Skeletal muscle satellite cell (primary cell): ENCODE measurements at regions not wholly inside any gene's neighbourhood (a gene's known extent, or its start where the extent isn't known, plus 50 kb on each side); places are given as distances from the start of the nearest gene placed in this dataset.
"Not testable (repeated sequence)": the region's sequence is repeated elsewhere in the genome, so short reads cannot be mapped to it uniquely, and the experiment has no call there.

Source experiments
- H3K27me3 ChIP-seq: 2 replicates; pipeline ENCODE4 v1.7.0; 2013; ENCODE audit warnings: low read length; ENCODE audit not compliant: control insufficient read depth, insufficient read depth
- H3K36me3 ChIP-seq: 2 replicates; pipeline ENCODE4 v1.7.0; 2013; ENCODE audit warnings: mild to moderate bottlenecking, control low read depth, low read length; ENCODE audit not compliant: insufficient read depth
- H3K4me1 ChIP-seq: 2 replicates; pipeline ENCODE4 v1.7.0; 2013; ENCODE audit warnings: low read length; ENCODE audit not compliant: control insufficient read depth, insufficient read depth
- H3K4me2 ChIP-seq: 2 replicates; pipeline ENCODE4 v1.7.0; 2013; ENCODE audit warnings: mild to moderate bottlenecking, low read length
- H3K4me3 ChIP-seq: 2 replicates; pipeline ENCODE4 v1.7.0; 2013; ENCODE audit warnings: low read length
- H3K9ac ChIP-seq: 2 replicates; pipeline ENCODE4 v1.7.0; 2013; ENCODE audit warnings: mild to moderate bottlenecking, low read depth, low read length, moderate library complexity
- H3K9me3 ChIP-seq: replicated peaks from 2 replicates; pipeline ENCODE4 v1.7.0; 2013; ENCODE audit warnings: mild to moderate bottlenecking, control low read depth, low read length

- Histone ChIP-seq H3K4me2 (no peak overlapping the region), H3K9me3 (no peaks in the 10 kb centered on the region), H3K4me3 (no peak overlapping the region), H3K4me1 (no peaks in the 10 kb centered on the region), H3K36me3 (no peaks in the 10 kb centered on the region), H3K9ac (no peak overlapping the region), H3K27me3 (no peaks in the 10 kb centered on the region)
These were observed 634.5 kb downstream of the QKI start for GRCh38 chr6:164048840-164049516.

DNA sequence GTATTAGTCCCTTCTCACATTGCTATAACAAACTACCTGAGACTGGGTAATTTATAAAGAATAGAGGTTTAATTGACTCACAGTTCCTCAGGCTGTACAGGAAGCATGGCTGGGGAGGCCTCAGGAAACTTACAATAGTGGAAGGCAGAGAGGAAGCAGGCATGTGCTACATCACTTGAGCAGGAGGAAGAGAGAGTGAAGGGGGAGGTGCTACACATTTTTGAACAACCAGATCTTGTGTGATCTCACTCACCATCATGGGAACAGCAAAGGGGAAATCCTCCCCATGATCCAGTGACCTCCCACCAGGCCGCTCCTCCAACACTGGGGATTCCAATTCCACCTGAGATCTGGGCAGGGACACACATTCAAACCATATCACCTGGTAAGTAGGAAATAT is 630.6 kb downstream of the QKI start:
- H3K9me3 ChIP-seq = no peaks in the 10 kb centered on the region
- H3K4me3 ChIP-seq = no peak overlapping the region
- no peak overlapping the region for H3K4me2 ChIP-seq
- H3K36me3 ChIP-seq = no peaks in the 10 kb centered on the region
- H3K4me1 ChIP-seq = no peaks in the 10 kb centered on the region
- no peaks in the 10 kb centered on the region for H3K27me3 ChIP-seq
- no peak overlapping the region for H3K9ac ChIP-seq

- not testable (repeated sequence) for H3K9ac ChIP-seq, H3K4me3 ChIP-seq, H3K27me3 ChIP-seq
These were observed 629.1 kb downstream of the QKI start for GRCh38 chr6:164043656-164044055.

GRCh38 chr6:164042212-164042611 is 627.7 kb downstream of the QKI start:
- Histone ChIP-seq H3K4me3 (no peak overlapping the region), H3K4me2 (no peak overlapping the region), H3K4me1 (no peaks in the 10 kb centered on the region), H3K9me3 (no peaks in the 10 kb centered on the region), H3K36me3 (no peaks in the 10 kb centered on the region), H3K9ac (no peak overlapping the region), H3K27me3 (no peaks in the 10 kb centered on the region)

More at GRCh38 chr6:164043656-164044055, 629.1 kb downstream of the QKI start:
- H3K4me1 ChIP-seq, H3K36me3 ChIP-seq, H3K9me3 ChIP-seq, H3K4me2 ChIP-seq: not testable (repeated sequence)

DNA sequence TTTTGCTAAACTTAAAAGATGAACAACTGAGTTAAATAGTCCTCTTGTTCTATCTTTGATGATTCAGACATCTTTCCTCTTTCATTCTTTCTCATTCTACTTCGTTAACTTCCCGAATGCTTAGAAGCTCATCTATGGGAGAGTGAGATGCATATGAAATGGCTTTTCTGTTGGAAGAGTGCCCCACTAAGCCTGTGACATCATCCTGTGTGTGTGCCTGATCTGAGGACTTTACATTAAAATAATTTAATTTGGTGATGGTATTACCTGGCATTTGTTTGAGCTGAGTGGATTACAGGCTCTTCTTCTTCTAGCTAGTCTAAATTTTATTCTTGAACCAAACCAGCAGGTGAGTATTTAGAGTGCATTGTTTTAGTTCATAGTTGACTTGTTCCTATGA is 626.5 kb downstream of the QKI start:
- Histone ChIP-seq H3K27me3 (no peaks in the 10 kb centered on the region), H3K9me3 (no peaks in the 10 kb centered on the region), H3K4me1 (no peaks in the 10 kb centered on the region), H3K36me3 (no peaks in the 10 kb centered on the region), H3K9ac (no peak overlapping the region), H3K4me3 (no peak overlapping the region), H3K4me2 (no peak overlapping the region)

DNA sequence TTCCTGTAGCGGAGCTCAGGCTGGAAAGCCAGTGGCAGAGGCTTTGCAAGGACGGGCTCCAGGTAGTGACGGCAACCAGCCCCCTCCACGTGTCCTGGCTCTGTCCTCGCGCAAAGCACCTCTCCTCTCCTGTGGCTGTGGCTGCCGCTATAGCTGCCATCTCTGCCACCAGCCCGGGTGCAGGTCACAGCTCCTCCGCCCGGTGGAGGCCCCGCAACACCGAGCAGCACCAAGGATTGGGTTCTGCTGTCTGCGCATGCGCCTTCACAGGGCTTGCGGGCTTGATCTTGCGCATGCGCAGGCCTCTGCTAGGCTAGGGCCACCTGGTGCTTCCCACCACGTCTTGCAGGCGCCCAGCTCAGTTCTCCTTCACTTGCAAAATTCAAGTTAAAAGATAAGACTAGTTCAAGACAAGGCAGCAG is 625.4 kb downstream of the QKI start:
- Histone ChIP-seq H3K36me3 (no peaks in the 10 kb centered on the region), H3K9me3 (no peaks in the 10 kb centered on the region), H3K4me3 (no peak overlapping the region), H3K4me1 (no peaks in the 10 kb centered on the region), H3K9ac (no peak overlapping the region), H3K27me3 (no peaks in the 10 kb centered on the region), H3K4me2 (no peak overlapping the region)

DNA sequence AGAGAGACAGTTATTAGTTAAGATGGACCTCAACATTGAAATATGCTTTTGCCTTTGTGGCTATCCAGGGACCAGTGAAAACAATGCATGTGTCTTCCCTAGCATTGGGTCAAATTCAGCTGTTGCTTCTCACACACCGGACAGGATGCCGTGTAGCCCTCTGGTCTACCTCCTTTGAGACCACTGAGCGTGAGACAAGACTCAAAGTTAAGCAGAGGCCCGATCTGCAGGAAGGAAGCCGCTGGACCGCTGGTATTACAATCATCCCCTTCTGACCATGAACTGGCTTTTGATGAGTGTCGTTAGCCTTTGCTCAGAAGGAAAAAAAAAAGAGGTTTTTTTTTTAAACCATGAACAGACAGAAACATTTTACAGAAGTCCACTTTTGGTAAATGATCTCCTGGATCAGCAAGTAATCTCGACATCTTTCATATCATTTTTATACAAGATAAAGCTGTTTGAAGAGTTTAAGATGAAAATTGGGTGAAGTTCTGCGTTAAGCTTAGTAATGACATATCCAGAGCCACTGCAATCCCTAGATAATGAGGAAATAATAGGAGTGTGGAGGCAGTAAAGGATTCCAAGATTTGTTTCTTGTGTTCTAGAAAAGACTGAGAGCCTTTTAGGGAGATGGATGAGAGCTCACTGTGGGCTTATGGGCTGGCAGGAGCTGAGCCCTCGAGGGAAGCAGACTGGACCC is 622.8 kb downstream of the QKI start:
- H3K27me3 ChIP-seq = no peaks in the 10 kb centered on the region
- no peak overlapping the region for H3K4me3 ChIP-seq
- H3K9me3 ChIP-seq = no peaks in the 10 kb centered on the region
- no peaks in the 10 kb centered on the region for H3K36me3 ChIP-seq
- H3K4me2 ChIP-seq = no peak overlapping the region
- no peak overlapping the region for H3K9ac ChIP-seq
- H3K4me1 ChIP-seq = no peaks in the 10 kb centered on the region

GRCh38 chr6:164035900-164036485 is 621.5 kb downstream of the QKI start:
- no peaks in the 10 kb centered on the region for H3K9me3 ChIP-seq
- H3K4me2 ChIP-seq = no peak overlapping the region
- H3K4me3 ChIP-seq = no peak overlapping the region
- H3K27me3 ChIP-seq = no peaks in the 10 kb centered on the region
- no peaks in the 10 kb centered on the region for H3K4me1 ChIP-seq
- H3K9ac ChIP-seq = no peak overlapping the region
- no peaks in the 10 kb centered on the region for H3K36me3 ChIP-seq

- Histone ChIP-seq H3K9ac (no peak overlapping the region), H3K4me1 (no peaks in the 10 kb centered on the region), H3K9me3 (no peaks in the 10 kb centered on the region), H3K4me3 (no peak overlapping the region), H3K36me3 (no peaks in the 10 kb centered on the region), H3K4me2 (no peak overlapping the region), H3K27me3 (no peaks in the 10 kb centered on the region)
These were observed 620.2 kb downstream of the QKI start for GRCh38 chr6:164034602-164035140.

DNA sequence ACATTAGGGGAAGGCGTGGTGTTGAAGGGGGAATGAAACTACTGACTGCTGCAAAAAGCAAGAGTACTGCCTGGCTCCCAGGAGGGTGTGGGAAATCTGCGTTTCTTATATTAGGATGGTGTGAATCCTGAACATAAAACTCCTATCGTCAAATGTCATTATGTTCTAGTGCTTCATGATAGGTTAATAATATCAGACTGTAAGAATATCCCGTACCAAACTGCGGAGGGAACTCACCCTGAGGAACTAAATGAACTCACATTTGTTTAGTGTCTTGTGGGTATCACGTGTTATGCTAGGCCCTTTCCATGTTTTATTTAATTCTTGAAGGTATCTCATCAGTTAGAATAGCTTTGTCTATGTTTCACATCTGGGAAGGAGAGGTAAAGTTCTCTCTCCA is 610.7 kb downstream of the QKI start:
- Histone ChIP-seq H3K9me3 (no peaks in the 10 kb centered on the region), H3K9ac (no peak overlapping the region), H3K27me3 (peaks cover 16% of the 10 kb centered on the region), H3K4me1 (no peaks in the 10 kb centered on the region), H3K4me3 (no peak overlapping the region), H3K4me2 (no peak overlapping the region), H3K36me3 (no peaks in the 10 kb centered on the region)

- Histone ChIP-seq H3K4me2 (no peak overlapping the region), H3K27me3 (peaks cover 16% of the 10 kb centered on the region), H3K36me3 (no peaks in the 10 kb centered on the region), H3K9ac (no peak overlapping the region), H3K9me3 (no peaks in the 10 kb centered on the region), H3K4me3 (no peak overlapping the region), H3K4me1 (no peaks in the 10 kb centered on the region)
These were observed 609.0 kb downstream of the QKI start for GRCh38 chr6:164023535-164023934.
